Lower lobe of right lung (tissue), 2 donors: ENCODE measurements at regions not wholly inside any gene's neighbourhood (a gene's known extent, or its start where the extent isn't known, plus 50 kb on each side); places are given as distances from the start of the nearest gene placed in this dataset.
"Not testable (repeated sequence)": the region's sequence is repeated elsewhere in the genome, so short reads cannot be mapped to it uniquely, and the experiment has no call there.

Experiments
- ATAC-seq, 2 donors: fragments of 200-7000 bp; cut with Tn5 transposase; one replicate each; pipeline ENCODE4 v1.9.1; 2020 to 2022; ENCODE audit warnings: mild to moderate bottlenecking in 2 of 2, moderate library complexity in 2 of 2
- DNase-seq: peaks from one replicate; pipeline ENCODE4 v3.0.0-alpha.2; 2020
- H3K27ac ChIP-seq: fragments of 200-600 bp; one replicate; pipeline ENCODE4 v1.8.0; 2022
- H3K27me3 ChIP-seq: fragments of 200-600 bp; one replicate; pipeline ENCODE4 v1.8.0; 2022; ENCODE audit warnings: low read depth
- H3K36me3 ChIP-seq: fragments of 200-600 bp; one replicate; pipeline ENCODE4 v1.8.0; 2022; ENCODE audit warnings: mild to moderate bottlenecking
- H3K4me1 ChIP-seq: fragments of 200-600 bp; one replicate; pipeline ENCODE4 v1.8.0; 2022
- H3K4me3 ChIP-seq: fragments of 200-600 bp; one replicate; pipeline ENCODE4 v1.8.0; 2022; ENCODE audit warnings: mild to moderate bottlenecking
- H3K9me3 ChIP-seq: fragments of 200-600 bp; one replicate; pipeline ENCODE4 v1.8.0; 2022
- CTCF ChIP-seq: fragments of 200-600 bp; IDR thresholded peaks from one replicate; pipeline ENCODE4 v1.8.0; 2022; ENCODE audit warnings: antibody characterized with exemption, mild to moderate bottlenecking
- intact Hi-C: fragments of 100-400 bp; cut with DNase I; formaldehyde crosslinking; loops from one replicate; pipeline ENCODE4 v1.11.0; 2022
- donor health status: DM: no; HTN: yes; CAD: no; lungs with severe emphysema.

GRCh38 chr2:173734797-173735196 lies 230.4 kb downstream of the SP3 start:
- ATAC-seq, result no peak

GRCh38 chr2:173737954-173738575 lies 227.1 kb downstream of the SP3 start:
- H3K27ac ChIP-seq, ATAC-seq, H3K27me3 ChIP-seq, intact Hi-C loops, H3K4me1 ChIP-seq, DNase-seq, H3K9me3 ChIP-seq, H3K36me3 ChIP-seq, H3K4me3 ChIP-seq: not testable (repeated sequence)

More at GRCh38 chr2:173734797-173735196, 230.4 kb downstream of the SP3 start:
- Histone ChIP-seq H3K4me3 (no peak overlapping the region), H3K27ac (no peak overlapping the region), H3K9me3 (no peaks in the 10 kb centered on the region), H3K36me3 (no peaks in the 10 kb centered on the region), H3K27me3 (no peaks in the 10 kb centered on the region), H3K4me1 (no peaks in the 10 kb centered on the region)
- intact Hi-C loops, result no loop called here
- DNase-seq, result no peak
- TF ChIP-seq CTCF, result no peak

GRCh38 chr2:173739006-173739405 lies 226.2 kb downstream of the SP3 start:
- intact Hi-C loops, result no loop called here

GRCh38 chr2:173740639-173741038 lies 224.5 kb downstream of the SP3 start:
- no peaks in the 10 kb centered on the region for H3K9me3 ChIP-seq
- TF ChIP-seq CTCF, result no peak
- DNase-seq (no peak), ATAC-seq (no peak)
- H3K27ac ChIP-seq, result no peak overlapping the region
- no peaks in the 10 kb centered on the region for H3K4me1 ChIP-seq
- H3K27me3 ChIP-seq, result peaks cover 4% of the 10 kb centered on the region
- no peak overlapping the region for H3K4me3 ChIP-seq
- intact Hi-C loops, result no loop called here
- H3K36me3 ChIP-seq, result no peaks in the 10 kb centered on the region

More at GRCh38 chr2:173739006-173739405, 226.2 kb downstream of the SP3 start:
- no peak overlapping the region for H3K4me3 ChIP-seq
- no peak overlapping the region for H3K27ac ChIP-seq
- no peaks in the 10 kb centered on the region for H3K36me3 ChIP-seq
- H3K27me3 ChIP-seq, result peaks cover under 1% of the 10 kb centered on the region
- TF ChIP-seq CTCF, result no peak
- ATAC-seq (no peak), DNase-seq (no peak)
- no peaks in the 10 kb centered on the region for H3K4me1 ChIP-seq
- no peaks in the 10 kb centered on the region for H3K9me3 ChIP-seq

GRCh38 chr2:173741759-173742158 lies 223.4 kb downstream of the SP3 start:
- intact Hi-C loops, result no loop called here
- H3K27me3 ChIP-seq, result peaks cover 4% of the 10 kb centered on the region
- H3K27ac ChIP-seq, result no peak overlapping the region
- no peaks in the 10 kb centered on the region for H3K4me1 ChIP-seq
- ATAC-seq (no peak), DNase-seq (no peak)
- H3K4me3 ChIP-seq, result no peak overlapping the region
- TF ChIP-seq CTCF, result no peak
- no peaks in the 10 kb centered on the region for H3K36me3 ChIP-seq
- H3K9me3 ChIP-seq, result no peaks in the 10 kb centered on the region

- ATAC-seq (no peak), DNase-seq (no peak)
- intact Hi-C loops, result no loop called here
- Histone ChIP-seq H3K9me3 (no peaks in the 10 kb centered on the region), H3K36me3 (no peaks in the 10 kb centered on the region), H3K27ac (no peak overlapping the region), H3K4me1 (no peaks in the 10 kb centered on the region), H3K4me3 (no peak overlapping the region), H3K27me3 (peaks cover 4% of the 10 kb centered on the region)
- no peak for TF ChIP-seq CTCF
Observed at GRCh38 chr2:173747035-173747434, 218.1 kb downstream of the SP3 start.
